RPMI7951 (cell line): ENCODE measurements at regions not wholly inside any gene's neighbourhood (a gene's known extent, or its start where the extent isn't known, plus 50 kb on each side); places are given as distances from the start of the nearest gene placed in this dataset.

ENCODE experiments used
- DNase-seq: peaks from one replicate; pipeline ENCODE4 v3.0.0-alpha.2; 2012; ENCODE audit warnings: low read depth

GRCh38 chr20:50374541-50375078, 135.6 kb upstream of the PTPN1 start:
- no peak for DNase-seq

GRCh38 chr20:50376179-50376887, 133.8 kb upstream of the PTPN1 start:
- no peak for DNase-seq

- peak; percentile 56 for DNase-seq
These were observed 133.2 kb upstream of the PTPN1 start for GRCh38 chr20:50376888-50377459.

- DNase-seq = peak; percentile 42
These were observed 131.8 kb upstream of the PTPN1 start for GRCh38 chr20:50378170-50379000.

GRCh38 chr20:50379049-50379990, 130.9 kb upstream of the PTPN1 start:
- peak; percentile 82 for DNase-seq

- DNase-seq = no peak
These were observed 130.0 kb upstream of the PTPN1 start for GRCh38 chr20:50379991-50380696.

- DNase-seq = peak; percentile 32
These were observed 129.5 kb upstream of the PTPN1 start for GRCh38 chr20:50380697-50381040.

- DNase-seq = no peak
These were observed 129.0 kb upstream of the PTPN1 start for GRCh38 chr20:50381075-50381732.

GRCh38 chr20:50381771-50382593, 128.2 kb upstream of the PTPN1 start:
- DNase-seq = no peak

- peak; percentile 37 for DNase-seq
These were observed 124.2 kb upstream of the PTPN1 start for GRCh38 chr20:50385733-50386640.

- DNase-seq = no peak
These were observed 123.6 kb upstream of the PTPN1 start for GRCh38 chr20:50386641-50386960.

- DNase-seq = no peak
These were observed 122.8 kb upstream of the PTPN1 start for GRCh38 chr20:50387218-50387995.

GRCh38 chr20:50387996-50388332, 122.2 kb upstream of the PTPN1 start:
- peak; percentile 49 for DNase-seq

- no peak for DNase-seq
These were observed 121.3 kb upstream of the PTPN1 start for GRCh38 chr20:50388733-50389437.

GRCh38 chr20:50389438-50389807, 120.8 kb upstream of the PTPN1 start:
- DNase-seq = no peak

- no peak for DNase-seq
These were observed 120.1 kb upstream of the PTPN1 start for GRCh38 chr20:50389808-50390684.
